ENCODE measurements at regions not wholly inside any gene's neighbourhood (a gene's known extent, or its start where the extent isn't known, plus 50 kb on each side); places are given as distances from the start of the nearest gene placed in this dataset.

GRCh38 chr1:56268519-56269140 lies 310.7 kb downstream of the PLPP3 start:
- H2BK120ac ChIP-seq (replicated peaks; ENCODE audit: low read depth, low read length): no peak overlapping the region
- no peak overlapping the region for H3K4ac ChIP-seq (replicated peaks; ENCODE audit: insufficient read length, low read depth, low read length)
- no peaks in the 10 kb centered on the region for H3K4me1 ChIP-seq (replicated peaks in 1 of 4; ENCODE audit: control insufficient read depth in 3 of 4, insufficient read depth in 4 of 4, low read length in 3 of 4)
- no peak overlapping the region for H3K4me3 ChIP-seq (ENCODE audit: extremely low read depth in 1 of 4, insufficient read depth in 2 of 4, low read depth in 3 of 4, low read length in 4 of 4)
- H3K14ac ChIP-seq (ENCODE audit: insufficient read length): no peak overlapping the region
- no peak overlapping the region for H3K56ac ChIP-seq (replicated peaks; ENCODE audit: insufficient read length, low read depth, low read length)
- no peaks in the 10 kb centered on the region for H3K79me2 ChIP-seq (ENCODE audit: control insufficient read depth in 1 of 2, insufficient read depth in 2 of 2, low read length in 2 of 2)
- no peak overlapping the region for H3K18ac ChIP-seq (ENCODE audit: extremely low read depth, low read length)
- H3K79me1 ChIP-seq (ENCODE audit: low read depth, low read length): no peaks in the 10 kb centered on the region
- no peak overlapping the region for H2AFZ ChIP-seq (ENCODE audit: low read length)
- no peak overlapping the region for H3K23ac ChIP-seq (ENCODE audit: insufficient read length)
- no peak overlapping the region for H2BK20ac ChIP-seq (ENCODE audit: low read length)
- no peak for DNase-seq (ENCODE audit: low read depth in 1 of 2, low spot score in 2 of 2)
- H3K36me3 ChIP-seq (ENCODE audit: control insufficient read depth in 2 of 4, insufficient read depth in 4 of 4, low read length in 3 of 4): no peaks in the 10 kb centered on the region
- H3K9ac ChIP-seq (replicated peaks in 1 of 4; ENCODE audit: extremely low read depth in 1 of 4, low read depth in 3 of 4, low read length in 3 of 4): no peak overlapping the region
- H2BK5ac ChIP-seq (ENCODE audit: low read depth, low read length): no peak overlapping the region
- H2BK12ac ChIP-seq (ENCODE audit: low read depth, low read length): no peak overlapping the region
- H3K23me2 ChIP-seq (ENCODE audit: low read depth, low read length): no peaks in the 10 kb centered on the region
- no peaks in the 10 kb centered on the region for H3K27me3 ChIP-seq (replicated peaks in 1 of 4; ENCODE audit: control insufficient read depth in 3 of 4, extremely low read depth in 1 of 4, insufficient read depth in 3 of 4, low read length in 3 of 4)
- H3K9me3 ChIP-seq (ENCODE audit: insufficient read depth in 2 of 2, low read depth in 1 of 2, low read length in 1 of 2): no peaks in the 10 kb centered on the region
- ChIA-PET CTCF (ENCODE audit: partially characterized antibody) (no interaction called here), POLR2A (ENCODE audit: partially characterized antibody) (no interaction called here)
- no peak overlapping the region for H2AK5ac ChIP-seq (ENCODE audit: low read depth, low read length)
- no peaks in the 10 kb centered on the region for H4K20me1 ChIP-seq (replicated peaks in 1 of 2; ENCODE audit: control insufficient read depth in 1 of 2, insufficient read depth in 2 of 2, low read length in 2 of 2)
- no peak overlapping the region for H4K5ac ChIP-seq (ENCODE audit: insufficient read length, low read depth, low read length)
- no peak for FAIRE-seq
- WGBS, 2 experiments (ENCODE audit: extremely low coverage in 1 of 2, insufficient coverage in 1 of 2, insufficient read length in 1 of 2, insufficient replicate concordance in 2 of 2, low coverage in 1 of 2, low lambda C conversion rate in 2 of 2, missing lambda C conversion rate in 1 of 2): 83% methylated on average over 7 of the region's 7 CpGs; no CpG with 5 or more reads in 1 of the 2 experiments
- no peak overlapping the region for H4K8ac ChIP-seq (ENCODE audit: extremely low read depth, insufficient read depth, low read length)
- no peak overlapping the region for H2BK15ac ChIP-seq (ENCODE audit: low read length)
- no peak for TF ChIP-seq KDM4A (IDR thresholded peaks at IDR 0.05; ENCODE audit: low read depth, low read length, severe bottlenecking)
- no peak for TF ChIP-seq EZH2 (IDR thresholded peaks at IDR 0.05; ENCODE audit: low read depth, low read length, severe bottlenecking)
- no peak for TF ChIP-seq ZNF274 (IDR thresholded peaks at IDR 0.05; ENCODE audit: borderline replicate concordance, extremely low read depth, low read length)
- no peak for TF ChIP-seq POU5F1 (IDR thresholded peaks at IDR 0.05; ENCODE audit: low read depth, low read length)
- no peak for TF ChIP-seq NRF1 (IDR thresholded peaks at IDR 0.05; ENCODE audit: low read depth, low read length)
- no peak for TF ChIP-seq RFX5 (IDR thresholded peaks at IDR 0.05; ENCODE audit: borderline replicate concordance, low read depth, low read length)
- no peak for TF ChIP-seq RXRA (IDR thresholded peaks at IDR 0.05; ENCODE audit: insufficient read depth, low read depth, low read length)
- H3K27ac ChIP-seq (ENCODE audit: low read depth, low read length): no peak overlapping the region
- H3K4me2 ChIP-seq (ENCODE audit: insufficient read depth in 1 of 2, low read depth in 2 of 2, low read length in 2 of 2): no peak overlapping the region
- H4K91ac ChIP-seq (replicated peaks; ENCODE audit: insufficient read length, low read length): no peak overlapping the region
